ENCODE measurements at regions not wholly inside any gene's neighbourhood (a gene's known extent, or its start where the extent isn't known, plus 50 kb on each side); places are given as distances from the start of the nearest gene placed in this dataset.

DNA sequence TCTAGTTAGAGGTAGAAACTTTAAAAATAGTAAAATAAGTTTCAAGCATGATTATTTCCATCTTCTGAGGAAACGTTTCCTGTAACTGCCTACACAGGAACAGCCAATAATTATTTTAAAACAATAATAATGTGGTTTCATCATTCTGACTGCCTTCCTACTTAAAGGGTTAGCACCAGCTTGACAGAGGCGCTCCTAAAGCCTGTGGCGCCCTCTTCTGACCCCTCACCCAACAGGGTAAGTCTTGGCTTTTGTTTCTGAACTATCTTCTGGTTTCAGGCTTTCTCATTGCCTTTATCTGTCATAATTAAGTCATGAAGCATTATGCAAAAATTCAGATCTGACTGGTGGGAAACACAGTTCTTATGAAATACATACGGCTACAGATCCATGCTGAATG lies 96.7 kb downstream of the ITM2A start:
- TF ChIP-seq EZH2phosphoT487 (IDR thresholded peaks at IDR 0.05), result no peak
- no peak for TF ChIP-seq EZH2 (IDR thresholded peaks at IDR 0.05)
